LNCaP clone FGC (cell line): ENCODE measurements at regions not wholly inside any gene's neighbourhood (a gene's known extent, or its start where the extent isn't known, plus 50 kb on each side); places are given as distances from the start of the nearest gene placed in this dataset.
"Not testable (repeated sequence)": the region's sequence is repeated elsewhere in the genome, so short reads cannot be mapped to it uniquely, and the experiment has no call there.

Experiments
- DNase-seq: peaks from one replicate; pipeline ENCODE4 v3.0.0-alpha.2; 2011; ENCODE audit warnings: low read depth
- H3K4me3 ChIP-seq: 2 replicates; pipeline ENCODE4 v1.5.1; 2011; ENCODE audit warnings: mild to moderate bottlenecking, low read depth, low read length, control low read depth
- TF ChIP-seq, protein P1 (sequence below): IDR thresholded peaks from 2 replicates; pipeline ENCODE4 v1.5.1; 2012; ENCODE audit warnings: mild to moderate bottlenecking; ENCODE audit not compliant: control insufficient read depth, insufficient read depth; ENCODE audit errors: extremely low read depth

DNA sequence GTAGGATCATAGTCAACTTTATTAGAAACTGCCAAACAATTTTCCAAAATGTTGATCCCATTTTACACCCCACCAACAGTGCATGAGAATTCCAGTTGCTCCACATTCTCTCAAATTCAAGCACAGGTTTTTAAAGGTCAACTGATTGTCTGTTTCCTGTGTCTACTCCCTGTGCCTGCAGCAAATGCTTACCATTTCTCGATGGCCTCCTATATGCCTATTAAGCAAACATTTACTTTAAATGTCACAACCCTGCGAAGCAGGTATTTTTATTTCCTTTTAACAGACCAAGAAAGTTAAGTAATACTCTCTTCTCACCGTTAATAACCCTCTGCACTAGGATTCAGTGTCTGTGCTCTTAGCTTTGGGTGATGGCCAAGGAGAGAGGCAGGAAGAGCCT is 163.8 kb upstream of the EPB41L3 start:
- H3K4me3 ChIP-seq, result no peak overlapping the region
- TF ChIP-seq, protein P1, sequence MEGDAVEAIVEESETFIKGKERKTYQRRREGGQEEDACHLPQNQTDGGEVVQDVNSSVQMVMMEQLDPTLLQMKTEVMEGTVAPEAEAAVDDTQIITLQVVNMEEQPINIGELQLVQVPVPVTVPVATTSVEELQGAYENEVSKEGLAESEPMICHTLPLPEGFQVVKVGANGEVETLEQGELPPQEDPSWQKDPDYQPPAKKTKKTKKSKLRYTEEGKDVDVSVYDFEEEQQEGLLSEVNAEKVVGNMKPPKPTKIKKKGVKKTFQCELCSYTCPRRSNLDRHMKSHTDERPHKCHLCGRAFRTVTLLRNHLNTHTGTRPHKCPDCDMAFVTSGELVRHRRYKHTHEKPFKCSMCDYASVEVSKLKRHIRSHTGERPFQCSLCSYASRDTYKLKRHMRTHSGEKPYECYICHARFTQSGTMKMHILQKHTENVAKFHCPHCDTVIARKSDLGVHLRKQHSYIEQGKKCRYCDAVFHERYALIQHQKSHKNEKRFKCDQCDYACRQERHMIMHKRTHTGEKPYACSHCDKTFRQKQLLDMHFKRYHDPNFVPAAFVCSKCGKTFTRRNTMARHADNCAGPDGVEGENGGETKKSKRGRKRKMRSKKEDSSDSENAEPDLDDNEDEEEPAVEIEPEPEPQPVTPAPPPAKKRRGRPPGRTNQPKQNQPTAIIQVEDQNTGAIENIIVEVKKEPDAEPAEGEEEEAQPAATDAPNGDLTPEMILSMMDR, result no peak
- DNase-seq, result peak; percentile 54

DNA sequence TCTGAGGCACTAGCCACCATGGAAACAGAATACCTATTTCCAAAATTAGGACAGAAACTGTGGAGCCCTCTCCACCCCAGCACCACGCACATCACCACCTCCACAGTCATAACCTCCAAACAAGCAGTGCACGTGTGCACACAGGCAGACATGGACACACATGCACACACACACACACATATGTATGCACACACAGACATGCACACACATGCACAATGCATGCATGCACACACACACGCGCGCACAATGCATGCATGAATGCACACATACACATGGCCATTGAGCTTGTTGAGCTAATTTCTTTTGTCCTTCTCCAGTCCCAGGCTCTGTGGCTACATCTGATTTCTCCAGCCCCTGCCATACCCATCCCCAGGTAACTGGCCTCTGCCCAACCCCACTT is 161.6 kb upstream of the EPB41L3 start:
- no peak overlapping the region for H3K4me3 ChIP-seq
- TF ChIP-seq, protein P1, result no peak
- no peak for DNase-seq

DNA sequence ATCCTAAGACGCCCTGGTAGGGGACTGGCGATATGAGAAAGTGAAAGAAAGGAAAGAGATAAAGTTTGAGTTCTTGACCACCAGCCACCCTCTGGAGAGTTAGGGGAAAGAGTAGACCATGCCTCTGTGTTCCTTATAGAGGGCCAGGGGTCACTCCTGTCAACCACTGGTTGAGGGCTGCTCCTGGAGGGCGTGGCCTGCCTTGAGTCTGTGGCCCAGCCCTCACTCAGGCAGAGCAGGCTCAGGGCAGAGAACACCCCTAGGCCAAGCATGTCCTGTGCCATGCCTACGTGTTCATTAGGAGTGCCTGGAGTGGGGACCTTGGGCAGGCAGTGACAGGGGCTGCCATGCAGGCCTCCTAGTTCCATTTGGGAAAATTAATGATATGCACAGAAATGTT is 161.1 kb upstream of the EPB41L3 start:
- no peak overlapping the region for H3K4me3 ChIP-seq
- TF ChIP-seq, protein P1, result no peak
- no peak for DNase-seq

GRCh38 chr18:5702016-5702415 is 158.2 kb upstream of the EPB41L3 start:
- DNase-seq, H3K4me3 ChIP-seq: not testable (repeated sequence)

DNA sequence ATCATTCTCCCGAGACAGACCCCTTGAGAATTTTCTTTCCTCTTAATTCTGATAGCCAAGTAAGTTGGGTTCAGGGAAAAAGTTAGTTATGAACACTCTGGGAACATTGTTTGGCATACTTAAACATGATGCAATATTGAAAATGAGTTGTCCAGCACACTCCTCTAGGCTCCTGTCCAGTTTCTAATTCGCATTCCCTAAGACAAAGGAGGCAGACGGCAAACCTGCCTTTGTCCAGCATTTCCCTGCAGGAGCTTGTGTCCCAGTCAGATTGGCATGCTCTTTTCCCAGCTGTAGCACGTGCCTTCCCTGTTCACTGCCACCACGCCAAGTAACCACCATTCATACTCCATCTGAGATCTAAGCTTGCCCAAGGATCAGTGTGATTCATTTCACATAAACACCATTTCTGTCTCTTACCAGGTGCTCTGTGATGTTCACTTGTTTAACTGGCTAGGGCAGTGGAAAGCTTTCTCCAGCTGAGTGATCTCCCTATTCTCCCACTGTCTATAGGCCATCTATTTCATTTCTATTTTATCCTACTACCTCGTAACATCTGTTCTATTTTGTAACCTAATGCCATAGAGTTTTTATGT is 150.0 kb upstream of the EPB41L3 start:
- no peak overlapping the region for H3K4me3 ChIP-seq
- TF ChIP-seq, protein P1, result no peak
- no peak for DNase-seq

- H3K4me3 ChIP-seq, result no peak overlapping the region
- TF ChIP-seq, protein P1, result no peak
- no peak for DNase-seq
Observed at GRCh38 chr18:5678779-5679406, 135.1 kb upstream of the EPB41L3 start.

DNA sequence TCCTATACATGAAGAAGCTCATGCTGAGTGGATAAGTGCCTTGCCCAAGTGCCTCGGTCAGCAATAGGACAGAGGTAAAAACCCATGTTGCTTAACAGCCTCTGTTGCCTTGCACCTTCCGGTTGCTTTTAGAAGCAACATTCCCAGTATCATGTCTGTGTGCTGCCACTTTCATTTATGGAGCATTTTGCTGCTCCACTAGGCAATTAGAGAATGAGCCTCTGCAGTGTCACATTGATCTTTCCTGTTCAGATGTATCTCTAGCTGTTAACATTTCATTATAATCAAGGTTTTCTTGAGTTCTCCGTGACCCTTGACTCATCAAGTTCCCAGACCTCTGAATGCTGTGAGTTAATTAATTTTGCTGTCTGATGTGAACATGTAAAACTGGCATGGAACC is 134.5 kb upstream of the EPB41L3 start:
- no peak for DNase-seq
- TF ChIP-seq, protein P1, result no peak
- H3K4me3 ChIP-seq, result no peak overlapping the region
